Type B pancreatic cell (in vitro differentiated cells): ENCODE measurements at regions not wholly inside any gene's neighbourhood (a gene's known extent, or its start where the extent isn't known, plus 50 kb on each side); places are given as distances from the start of the nearest gene placed in this dataset.
"Not testable (repeated sequence)": the region's sequence is repeated elsewhere in the genome, so short reads cannot be mapped to it uniquely, and the experiment has no call there.

Source experiments
- DNase-seq: peaks from one replicate; pipeline ENCODE4 v3.0.0; 2021; ENCODE audit warnings: mixed read lengths; ENCODE audit not compliant: unreplicated experiment; ENCODE audit errors: extremely low spot score
- H3K27ac Mint-ChIP-seq: 2 replicates; pipeline ENCODE4 v1.8.0; 2021; ENCODE audit warnings: mild to moderate bottlenecking, mixed read lengths
- H3K27me3 Mint-ChIP-seq: 2 replicates; pipeline ENCODE4 v1.8.0; 2021; ENCODE audit warnings: mixed read lengths
- H3K36me3 Mint-ChIP-seq: 2 replicates; pipeline ENCODE4 v1.8.0; 2021; ENCODE audit warnings: mixed read lengths
- H3K4me1 Mint-ChIP-seq: one replicate; pipeline ENCODE4 v1.8.0; 2021; ENCODE audit warnings: mixed read lengths; ENCODE audit not compliant: unreplicated experiment
- H3K4me3 Mint-ChIP-seq: 2 replicates; pipeline ENCODE4 v1.8.0; 2021; ENCODE audit warnings: mild to moderate bottlenecking, mixed read lengths
- H3K9me3 Mint-ChIP-seq: 2 replicates; pipeline ENCODE4 v1.8.0; 2021; ENCODE audit warnings: mixed read lengths
- CTCF ChIP-seq: fragments of 200-600 bp; sonication (generic); conservative IDR thresholded peaks from 2 replicates; pipeline ENCODE4 v1.5.0; 2021; ENCODE audit warnings: antibody characterized with exemption, mild to moderate bottlenecking

GRCh38 chr5:91794856-91795548 is 411.9 kb upstream of the ARRDC3 start:
- H3K9me3 Mint-ChIP-seq = no peaks in the 10 kb centered on the region
- no peaks in the 10 kb centered on the region for H3K36me3 Mint-ChIP-seq
- no peak overlapping the region for H3K4me3 Mint-ChIP-seq
- H3K27ac Mint-ChIP-seq = no peak overlapping the region
- no peaks in the 10 kb centered on the region for H3K27me3 Mint-ChIP-seq
- TF ChIP-seq CTCF = no peak
- H3K4me1 Mint-ChIP-seq = no peaks in the 10 kb centered on the region
- DNase-seq = no peak

GRCh38 chr5:91794455-91794854 is 411.3 kb upstream of the ARRDC3 start:
- TF ChIP-seq CTCF = no peak
- Mint-ChIP-seq H3K27me3 (no peaks in the 10 kb centered on the region), H3K4me3 (no peak overlapping the region), H3K9me3 (no peaks in the 10 kb centered on the region), H3K4me1 (no peaks in the 10 kb centered on the region), H3K36me3 (no peaks in the 10 kb centered on the region), H3K27ac (no peak overlapping the region)
- DNase-seq = no peak

GRCh38 chr5:91787718-91788117 is 404.6 kb upstream of the ARRDC3 start:
- Mint-ChIP-seq H3K4me1 (no peaks in the 10 kb centered on the region), H3K9me3 (no peaks in the 10 kb centered on the region), H3K27me3 (no peaks in the 10 kb centered on the region), H3K27ac (no peak overlapping the region), H3K4me3 (no peak overlapping the region), H3K36me3 (no peaks in the 10 kb centered on the region)
- TF ChIP-seq CTCF = no peak
- DNase-seq = no peak

GRCh38 chr5:91777671-91778070 is 394.6 kb upstream of the ARRDC3 start:
- H3K36me3 Mint-ChIP-seq = no peaks in the 10 kb centered on the region

GRCh38 chr5:91776249-91776648 is 393.1 kb upstream of the ARRDC3 start:
- Mint-ChIP-seq H3K4me3 (no peak overlapping the region), H3K4me1 (no peaks in the 10 kb centered on the region), H3K27me3 (no peaks in the 10 kb centered on the region), H3K36me3 (no peaks in the 10 kb centered on the region), H3K27ac (no peak overlapping the region), H3K9me3 (no peaks in the 10 kb centered on the region)
- no peak for DNase-seq
- no peak for TF ChIP-seq CTCF

More at GRCh38 chr5:91777671-91778070, 394.6 kb upstream of the ARRDC3 start:
- H3K4me3 Mint-ChIP-seq = no peak overlapping the region
- H3K27me3 Mint-ChIP-seq = no peaks in the 10 kb centered on the region
- no peak for TF ChIP-seq CTCF
- H3K4me1 Mint-ChIP-seq = no peaks in the 10 kb centered on the region
- H3K27ac Mint-ChIP-seq = no peak overlapping the region
- DNase-seq = no peak
- H3K9me3 Mint-ChIP-seq = no peaks in the 10 kb centered on the region

GRCh38 chr5:91770400-91770799 is 387.3 kb upstream of the ARRDC3 start:
- no peaks in the 10 kb centered on the region for H3K4me1 Mint-ChIP-seq
- no peak for TF ChIP-seq CTCF
- H3K4me3 Mint-ChIP-seq = no peak overlapping the region
- no peak for DNase-seq
- H3K27ac Mint-ChIP-seq = no peak overlapping the region
- no peaks in the 10 kb centered on the region for H3K27me3 Mint-ChIP-seq
- no peaks in the 10 kb centered on the region for H3K9me3 Mint-ChIP-seq
- no peaks in the 10 kb centered on the region for H3K36me3 Mint-ChIP-seq

- not testable (repeated sequence) for H3K4me3 Mint-ChIP-seq, H3K27ac Mint-ChIP-seq
Observed at GRCh38 chr5:91757383-91757782, 374.3 kb upstream of the ARRDC3 start.

More at GRCh38 chr5:91757383-91757782, 374.3 kb upstream of the ARRDC3 start:
- not testable (repeated sequence) for H3K27me3 Mint-ChIP-seq, H3K36me3 Mint-ChIP-seq, H3K9me3 Mint-ChIP-seq, DNase-seq, H3K4me1 Mint-ChIP-seq
